ENCODE measurements at regions not wholly inside any gene's neighbourhood (a gene's known extent, or its start where the extent isn't known, plus 50 kb on each side); places are given as distances from the start of the nearest gene placed in this dataset.

GRCh38 chr5:123249446-123249845, 160.4 kb downstream of the PRDM6 start:
- TF ChIP-seq ZNF112 (tag by site-specific recombination; IDR thresholded peaks at IDR 0.05) (no peak), ZNF843 (tag by site-specific recombination; IDR thresholded peaks at IDR 0.05) (no peak), ZNF341 (tag by site-specific recombination; IDR thresholded peaks at IDR 0.05; ENCODE audit: low read depth) (no peak)
- TF ChIP-seq, protein P1, sequence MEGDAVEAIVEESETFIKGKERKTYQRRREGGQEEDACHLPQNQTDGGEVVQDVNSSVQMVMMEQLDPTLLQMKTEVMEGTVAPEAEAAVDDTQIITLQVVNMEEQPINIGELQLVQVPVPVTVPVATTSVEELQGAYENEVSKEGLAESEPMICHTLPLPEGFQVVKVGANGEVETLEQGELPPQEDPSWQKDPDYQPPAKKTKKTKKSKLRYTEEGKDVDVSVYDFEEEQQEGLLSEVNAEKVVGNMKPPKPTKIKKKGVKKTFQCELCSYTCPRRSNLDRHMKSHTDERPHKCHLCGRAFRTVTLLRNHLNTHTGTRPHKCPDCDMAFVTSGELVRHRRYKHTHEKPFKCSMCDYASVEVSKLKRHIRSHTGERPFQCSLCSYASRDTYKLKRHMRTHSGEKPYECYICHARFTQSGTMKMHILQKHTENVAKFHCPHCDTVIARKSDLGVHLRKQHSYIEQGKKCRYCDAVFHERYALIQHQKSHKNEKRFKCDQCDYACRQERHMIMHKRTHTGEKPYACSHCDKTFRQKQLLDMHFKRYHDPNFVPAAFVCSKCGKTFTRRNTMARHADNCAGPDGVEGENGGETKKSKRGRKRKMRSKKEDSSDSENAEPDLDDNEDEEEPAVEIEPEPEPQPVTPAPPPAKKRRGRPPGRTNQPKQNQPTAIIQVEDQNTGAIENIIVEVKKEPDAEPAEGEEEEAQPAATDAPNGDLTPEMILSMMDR (tag by site-specific recombination; IDR thresholded peaks at IDR 0.05), result no peak
